T-helper 1 cell (primary cell): ENCODE measurements at regions not wholly inside any gene's neighbourhood (a gene's known extent, or its start where the extent isn't known, plus 50 kb on each side); places are given as distances from the start of the nearest gene placed in this dataset.
"Not testable (repeated sequence)": the region's sequence is repeated elsewhere in the genome, so short reads cannot be mapped to it uniquely, and the experiment has no call there.

Experiments used
- DNase-seq, 5 donors: peaks; one replicate each; pipeline ENCODE4 v3.0.0-alpha.2; 2012 to 2020

- no peak for DNase-seq
These were observed 85.5 kb downstream of the APIP start for GRCh38 chr11:34830648-34831047.

- DNase-seq: no peak
These were observed 86.1 kb downstream of the APIP start for GRCh38 chr11:34830035-34830434.

- DNase-seq: no peak
These were observed 89.0 kb downstream of the APIP start for GRCh38 chr11:34827228-34827627.

- no peak for DNase-seq
These were observed 89.8 kb downstream of the APIP start for GRCh38 chr11:34826384-34826726.

- DNase-seq: no peak
These were observed 90.4 kb downstream of the APIP start for GRCh38 chr11:34825670-34826383.

- no peak for DNase-seq
These were observed 90.9 kb downstream of the APIP start for GRCh38 chr11:34825315-34825669.

GRCh38 chr11:34824425-34824824 is 91.8 kb downstream of the APIP start:
- DNase-seq: no peak

- no peak for DNase-seq
These were observed 92.5 kb downstream of the APIP start for GRCh38 chr11:34823639-34824038.

GRCh38 chr11:34823197-34823596 is 93.0 kb downstream of the APIP start:
- no peak for DNase-seq

- peak in 1 of 5 donors; percentile 12 for DNase-seq
These were observed 96.3 kb downstream of the APIP start for GRCh38 chr11:34819740-34820482.

GRCh38 chr11:34817812-34818211 is 98.4 kb downstream of the APIP start:
- DNase-seq: not testable (repeated sequence)

GRCh38 chr11:34816698-34817213 is 99.4 kb downstream of the APIP start:
- DNase-seq: no peak

GRCh38 chr11:34812905-34813576 is 103.1 kb downstream of the APIP start:
- DNase-seq: no peak

- no peak for DNase-seq
These were observed 104.3 kb downstream of the APIP start for GRCh38 chr11:34811858-34812257.

GRCh38 chr11:34810107-34810562 is 106.0 kb downstream of the APIP start:
- DNase-seq: no peak

- peak in 1 of 5 donors; percentile 31 for DNase-seq
These were observed 106.7 kb downstream of the APIP start for GRCh38 chr11:34809191-34810106.

- no peak for DNase-seq
These were observed 109.3 kb downstream of the APIP start for GRCh38 chr11:34806875-34807274.

GRCh38 chr11:34805937-34806336 is 110.2 kb downstream of the APIP start:
- DNase-seq: no peak

- DNase-seq: no peak
These were observed 116.3 kb downstream of the APIP start for GRCh38 chr11:34799848-34800247.

- no peak for DNase-seq
These were observed 117.2 kb downstream of the APIP start for GRCh38 chr11:34798985-34799384.

- not testable (repeated sequence) for DNase-seq
These were observed 118.7 kb downstream of the APIP start for GRCh38 chr11:34797497-34797896.

- no peak for DNase-seq
These were observed 120.5 kb downstream of the APIP start for GRCh38 chr11:34795641-34796040.

GRCh38 chr11:34794696-34795095 is 121.5 kb downstream of the APIP start:
- DNase-seq: no peak
